Fibroblast of upper back skin (primary cell): ENCODE measurements at regions not wholly inside any gene's neighbourhood (a gene's known extent, or its start where the extent isn't known, plus 50 kb on each side); places are given as distances from the start of the nearest gene placed in this dataset.
"Not testable (repeated sequence)": the region's sequence is repeated elsewhere in the genome, so short reads cannot be mapped to it uniquely, and the experiment has no call there.

Experiments used
- DNase-seq: peaks from one replicate; pipeline ENCODE4 v3.0.0-alpha.2; 2013

- DNase-seq = no peak
These were observed 697.3 kb downstream of the CETN3 start for GRCh38 chr5:89712134-89712700.

GRCh38 chr5:89711526-89711925 is 698.0 kb downstream of the CETN3 start:
- DNase-seq = no peak

- no peak for DNase-seq
These were observed 699.5 kb downstream of the CETN3 start for GRCh38 chr5:89710006-89710405.

GRCh38 chr5:89707891-89708290 is 701.7 kb downstream of the CETN3 start:
- no peak for DNase-seq

GRCh38 chr5:89706731-89707130 is 702.8 kb downstream of the CETN3 start:
- DNase-seq = peak; percentile 56

GRCh38 chr5:89703817-89704216 is 705.7 kb downstream of the CETN3 start:
- DNase-seq = peak; percentile 83

- no peak for DNase-seq
These were observed 711.5 kb downstream of the CETN3 start for GRCh38 chr5:89698028-89698427.

- DNase-seq = peak; percentile 22
These were observed 712.0 kb downstream of the CETN3 start for GRCh38 chr5:89697581-89697980.

GRCh38 chr5:89695371-89695770 is 714.2 kb downstream of the CETN3 start:
- no peak for DNase-seq

- DNase-seq = peak; percentile 39
These were observed 715.5 kb downstream of the CETN3 start for GRCh38 chr5:89694026-89694550.

GRCh38 chr5:89690331-89690730 is 719.2 kb downstream of the CETN3 start:
- DNase-seq = no peak

- peak; percentile 24 for DNase-seq
These were observed 723.3 kb downstream of the CETN3 start for GRCh38 chr5:89686081-89686765.

GRCh38 chr5:89676634-89677033 is 732.9 kb downstream of the CETN3 start:
- DNase-seq = no peak

GRCh38 chr5:89673019-89673418 is 736.5 kb downstream of the CETN3 start:
- DNase-seq = no peak

- peak; percentile 7 for DNase-seq
These were observed 740.7 kb downstream of the CETN3 start for GRCh38 chr5:89668821-89669220.

- DNase-seq = no peak
These were observed 747.1 kb downstream of the CETN3 start for GRCh38 chr5:89662499-89662898.

- no peak for DNase-seq
These were observed 755.9 kb upstream of the MEF2C start for GRCh38 chr5:89638871-89639270.

GRCh38 chr5:89634176-89634575 is 751.2 kb upstream of the MEF2C start:
- DNase-seq = peak; percentile 18

- DNase-seq = not testable (repeated sequence)
These were observed 747.1 kb upstream of the MEF2C start for GRCh38 chr5:89630064-89630463.

- peak; percentile 49 for DNase-seq
These were observed 746.1 kb upstream of the MEF2C start for GRCh38 chr5:89628876-89629635.

- DNase-seq = no peak
These were observed 733.0 kb upstream of the MEF2C start for GRCh38 chr5:89615839-89616518.

- no peak for DNase-seq
These were observed 730.4 kb upstream of the MEF2C start for GRCh38 chr5:89613222-89613956.
